ENCODE measurements at regions not wholly inside any gene's neighbourhood (a gene's known extent, or its start where the extent isn't known, plus 50 kb on each side); places are given as distances from the start of the nearest gene placed in this dataset.

GRCh38 chr11:103659206-103659618, 377.2 kb upstream of the DDI1 start:
- DNase-seq (no peak), ATAC-seq (no peak)
- H3K4me3 ChIP-seq (ENCODE audit: low read length), result no peak overlapping the region
- intact Hi-C loops (cut with micrococcal nuclease), result no loop called here
- Mint-ChIP-seq H3K27ac (no peak overlapping the region), H3K4me3 (no peak overlapping the region), H3K36me3 (no peaks in the 10 kb centered on the region), H3K9me3 (no peaks in the 10 kb centered on the region), H3K27me3 (ENCODE audit: low read depth in 2 of 2) (peaks cover 0 to 4% of the 10 kb centered on the region in 2 donors), H3K4me1 (peaks cover 0 to 9% of the 10 kb centered on the region in 2 donors)
- peaks cover 2% of the 10 kb centered on the region for H3K27me3 ChIP-seq (ENCODE audit: control insufficient read depth, insufficient read depth, low read length)
- TF ChIP-seq, protein P1, sequence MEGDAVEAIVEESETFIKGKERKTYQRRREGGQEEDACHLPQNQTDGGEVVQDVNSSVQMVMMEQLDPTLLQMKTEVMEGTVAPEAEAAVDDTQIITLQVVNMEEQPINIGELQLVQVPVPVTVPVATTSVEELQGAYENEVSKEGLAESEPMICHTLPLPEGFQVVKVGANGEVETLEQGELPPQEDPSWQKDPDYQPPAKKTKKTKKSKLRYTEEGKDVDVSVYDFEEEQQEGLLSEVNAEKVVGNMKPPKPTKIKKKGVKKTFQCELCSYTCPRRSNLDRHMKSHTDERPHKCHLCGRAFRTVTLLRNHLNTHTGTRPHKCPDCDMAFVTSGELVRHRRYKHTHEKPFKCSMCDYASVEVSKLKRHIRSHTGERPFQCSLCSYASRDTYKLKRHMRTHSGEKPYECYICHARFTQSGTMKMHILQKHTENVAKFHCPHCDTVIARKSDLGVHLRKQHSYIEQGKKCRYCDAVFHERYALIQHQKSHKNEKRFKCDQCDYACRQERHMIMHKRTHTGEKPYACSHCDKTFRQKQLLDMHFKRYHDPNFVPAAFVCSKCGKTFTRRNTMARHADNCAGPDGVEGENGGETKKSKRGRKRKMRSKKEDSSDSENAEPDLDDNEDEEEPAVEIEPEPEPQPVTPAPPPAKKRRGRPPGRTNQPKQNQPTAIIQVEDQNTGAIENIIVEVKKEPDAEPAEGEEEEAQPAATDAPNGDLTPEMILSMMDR (IDR thresholded peaks at IDR 0.05), result no peak
- H3K36me3 ChIP-seq (ENCODE audit: control insufficient read depth, insufficient read depth, low read length), result no peaks in the 10 kb centered on the region
- no peak overlapping the region for H3K27ac ChIP-seq (ENCODE audit: low read length)
- no peaks in the 10 kb centered on the region for H3K9me3 ChIP-seq (ENCODE audit: control insufficient read depth, insufficient read depth, low read length)
- no peaks in the 10 kb centered on the region for H3K4me1 ChIP-seq (ENCODE audit: control insufficient read depth, insufficient read depth, low read length)

DNA sequence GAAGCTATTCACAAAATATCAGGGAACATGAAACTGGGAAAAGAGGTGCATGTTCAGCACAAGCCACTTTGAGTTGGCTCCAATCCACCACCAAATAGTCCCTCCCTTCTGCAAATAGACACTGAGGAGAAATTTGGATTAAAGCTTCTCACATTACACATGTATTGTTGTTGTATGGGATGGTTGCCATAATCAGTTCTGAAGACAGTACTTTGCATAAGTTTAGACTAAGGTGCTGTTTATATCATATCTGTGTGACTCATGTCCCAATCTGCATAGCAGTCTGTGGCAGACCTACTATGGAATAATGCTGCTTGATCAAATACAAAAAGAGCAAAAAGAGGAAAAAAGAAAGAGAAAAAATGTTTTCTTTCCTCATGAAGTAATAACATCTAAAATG, 376.7 kb upstream of the DDI1 start:
- no peaks in the 10 kb centered on the region for H3K4me1 ChIP-seq (ENCODE audit: control insufficient read depth, insufficient read depth, low read length)
- Mint-ChIP-seq H3K36me3 (no peaks in the 10 kb centered on the region), H3K27me3 (ENCODE audit: low read depth in 2 of 2) (peaks cover 0 to 4% of the 10 kb centered on the region in 2 donors), H3K4me3 (no peak overlapping the region), H3K9me3 (no peaks in the 10 kb centered on the region), H3K4me1 (peaks cover 0 to 9% of the 10 kb centered on the region in 2 donors), H3K27ac (no peak overlapping the region)
- H3K27me3 ChIP-seq (ENCODE audit: control insufficient read depth, insufficient read depth, low read length), result peaks cover 2% of the 10 kb centered on the region
- no peaks in the 10 kb centered on the region for H3K36me3 ChIP-seq (ENCODE audit: control insufficient read depth, insufficient read depth, low read length)
- intact Hi-C loops (cut with micrococcal nuclease), result no loop called here
- DNase-seq (no peak), ATAC-seq (no peak)
- no peaks in the 10 kb centered on the region for H3K9me3 ChIP-seq (ENCODE audit: control insufficient read depth, insufficient read depth, low read length)
- no peak overlapping the region for H3K4me3 ChIP-seq (ENCODE audit: low read length)
- TF ChIP-seq, protein P1 (IDR thresholded peaks at IDR 0.05), result no peak
- no peak overlapping the region for H3K27ac ChIP-seq (ENCODE audit: low read length)

- Histone ChIP-seq H3K4me1 (ENCODE audit: control insufficient read depth, insufficient read depth, low read length) (no peaks in the 10 kb centered on the region), H3K27me3 (ENCODE audit: control insufficient read depth, insufficient read depth, low read length) (peaks cover 2% of the 10 kb centered on the region), H3K36me3 (ENCODE audit: control insufficient read depth, insufficient read depth, low read length) (no peaks in the 10 kb centered on the region), H3K27ac (ENCODE audit: low read length) (no peak overlapping the region), H3K4me3 (ENCODE audit: low read length) (no peak overlapping the region), H3K9me3 (ENCODE audit: control insufficient read depth, insufficient read depth, low read length) (no peaks in the 10 kb centered on the region)
- H3K9me3 Mint-ChIP-seq, result no peaks in the 10 kb centered on the region
- H3K27me3 Mint-ChIP-seq (ENCODE audit: low read depth in 2 of 2), result peaks cover 0 to 4% of the 10 kb centered on the region in 2 donors
- peaks cover 0 to 9% of the 10 kb centered on the region in 2 donors for H3K4me1 Mint-ChIP-seq
- H3K4me3 Mint-ChIP-seq, result no peak overlapping the region
- ATAC-seq (no peak), DNase-seq (no peak)
- no peak overlapping the region for H3K27ac Mint-ChIP-seq
- H3K36me3 Mint-ChIP-seq, result no peaks in the 10 kb centered on the region
- intact Hi-C loops (cut with micrococcal nuclease), result no loop called here
- TF ChIP-seq, protein P1 (IDR thresholded peaks at IDR 0.05), result no peak
Measured at GRCh38 chr11:103661185-103661584, 375.3 kb upstream of the DDI1 start.

DNA sequence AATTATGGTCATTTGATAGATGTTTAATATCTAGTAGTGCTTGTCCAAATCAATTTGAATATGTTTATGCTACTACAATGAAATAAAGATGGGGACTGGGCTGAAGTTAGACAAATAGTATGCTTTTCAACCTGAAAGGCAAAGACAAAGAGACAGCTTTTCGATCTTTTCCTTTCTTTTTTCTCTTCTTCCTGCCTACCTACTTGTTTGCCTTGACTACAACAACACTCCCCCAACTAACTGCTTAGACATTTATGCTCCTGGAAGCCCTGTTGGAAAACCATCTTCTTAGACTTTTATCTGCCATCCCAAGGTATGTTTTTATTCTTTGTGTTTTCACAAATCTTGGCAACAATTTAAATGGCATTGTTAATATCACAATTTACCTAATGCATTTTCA, 374.4 kb upstream of the DDI1 start:
- peaks cover 2% of the 10 kb centered on the region for H3K27me3 ChIP-seq (ENCODE audit: control insufficient read depth, insufficient read depth, low read length)
- ATAC-seq (no peak), DNase-seq (no peak)
- Mint-ChIP-seq H3K36me3 (no peaks in the 10 kb centered on the region), H3K9me3 (no peaks in the 10 kb centered on the region), H3K27ac (no peak overlapping the region), H3K4me1 (peaks cover 0 to 9% of the 10 kb centered on the region in 2 donors), H3K27me3 (ENCODE audit: low read depth in 2 of 2) (peaks cover 0 to 4% of the 10 kb centered on the region in 2 donors), H3K4me3 (no peak overlapping the region)
- H3K36me3 ChIP-seq (ENCODE audit: control insufficient read depth, insufficient read depth, low read length), result no peaks in the 10 kb centered on the region
- no peaks in the 10 kb centered on the region for H3K4me1 ChIP-seq (ENCODE audit: control insufficient read depth, insufficient read depth, low read length)
- TF ChIP-seq, protein P1 (IDR thresholded peaks at IDR 0.05), result no peak
- 0% methylated on average over 1 of the region's 1 CpG for WGBS (ENCODE audit: insufficient coverage)
- H3K4me3 ChIP-seq (ENCODE audit: low read length), result no peak overlapping the region
- H3K27ac ChIP-seq (ENCODE audit: low read length), result no peak overlapping the region
- H3K9me3 ChIP-seq (ENCODE audit: control insufficient read depth, insufficient read depth, low read length), result no peaks in the 10 kb centered on the region
- intact Hi-C loops (cut with micrococcal nuclease), result no loop called here
